GM12864 (cell line): ENCODE measurements at regions not wholly inside any gene's neighbourhood (a gene's known extent, or its start where the extent isn't known, plus 50 kb on each side); places are given as distances from the start of the nearest gene placed in this dataset.

Source experiments
- DNase-seq: peaks from one replicate; pipeline ENCODE4 v3.0.0-alpha.2; 2011; ENCODE audit warnings: low read depth
- H3K4me3 ChIP-seq: 2 replicates; pipeline ENCODE4 v1.5.1; 2011; ENCODE audit warnings: mild to moderate bottlenecking, low read depth, low read length, control low read depth
- TF ChIP-seq, protein P1 (sequence below): IDR thresholded peaks from 2 replicates; pipeline ENCODE4 v1.5.1; 2011; ENCODE audit warnings: low read depth, mild to moderate bottlenecking, moderate library complexity, low read length, control low read depth, inconsistent platforms; ENCODE audit errors: missing control alignments

- no peak overlapping the region for H3K4me3 ChIP-seq
- no peak for DNase-seq
Measured at GRCh38 chr10:52682766-52683165, 89.8 kb downstream of the MBL2 start.

GRCh38 chr10:52683776-52684175 is 88.8 kb downstream of the MBL2 start:
- no peak for DNase-seq
- TF ChIP-seq, protein P1, sequence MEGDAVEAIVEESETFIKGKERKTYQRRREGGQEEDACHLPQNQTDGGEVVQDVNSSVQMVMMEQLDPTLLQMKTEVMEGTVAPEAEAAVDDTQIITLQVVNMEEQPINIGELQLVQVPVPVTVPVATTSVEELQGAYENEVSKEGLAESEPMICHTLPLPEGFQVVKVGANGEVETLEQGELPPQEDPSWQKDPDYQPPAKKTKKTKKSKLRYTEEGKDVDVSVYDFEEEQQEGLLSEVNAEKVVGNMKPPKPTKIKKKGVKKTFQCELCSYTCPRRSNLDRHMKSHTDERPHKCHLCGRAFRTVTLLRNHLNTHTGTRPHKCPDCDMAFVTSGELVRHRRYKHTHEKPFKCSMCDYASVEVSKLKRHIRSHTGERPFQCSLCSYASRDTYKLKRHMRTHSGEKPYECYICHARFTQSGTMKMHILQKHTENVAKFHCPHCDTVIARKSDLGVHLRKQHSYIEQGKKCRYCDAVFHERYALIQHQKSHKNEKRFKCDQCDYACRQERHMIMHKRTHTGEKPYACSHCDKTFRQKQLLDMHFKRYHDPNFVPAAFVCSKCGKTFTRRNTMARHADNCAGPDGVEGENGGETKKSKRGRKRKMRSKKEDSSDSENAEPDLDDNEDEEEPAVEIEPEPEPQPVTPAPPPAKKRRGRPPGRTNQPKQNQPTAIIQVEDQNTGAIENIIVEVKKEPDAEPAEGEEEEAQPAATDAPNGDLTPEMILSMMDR: no peak
- no peak overlapping the region for H3K4me3 ChIP-seq

More at GRCh38 chr10:52682766-52683165, 89.8 kb downstream of the MBL2 start:
- TF ChIP-seq, protein P1: no peak

GRCh38 chr10:52688899-52689298 is 83.7 kb downstream of the MBL2 start:
- H3K4me3 ChIP-seq: no peak overlapping the region
- TF ChIP-seq, protein P1: no peak
- DNase-seq: no peak

DNA sequence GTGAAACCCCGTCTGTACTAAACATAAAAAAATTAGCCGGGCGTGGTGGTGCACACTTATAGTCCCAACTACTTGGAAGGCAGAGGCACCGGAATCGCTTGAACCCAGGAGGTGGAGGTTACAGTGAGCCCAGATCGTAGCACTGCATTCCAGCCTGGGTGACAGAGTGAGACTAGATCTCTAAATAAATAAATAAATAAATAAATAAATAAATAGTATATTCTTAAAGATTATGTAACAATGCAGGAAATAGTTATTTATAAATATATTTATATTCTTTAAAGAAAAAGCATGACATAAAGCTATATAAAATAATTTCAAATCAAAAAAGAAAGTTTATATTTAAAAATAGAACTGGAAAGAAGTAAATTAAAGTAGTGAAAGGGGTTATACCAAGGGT is 76.4 kb downstream of the MBL2 start:
- no peak for DNase-seq
- H3K4me3 ChIP-seq: no peak overlapping the region
- TF ChIP-seq, protein P1: no peak

- DNase-seq: no peak
Measured at GRCh38 chr10:52701647-52702046, 70.9 kb downstream of the MBL2 start.

DNA sequence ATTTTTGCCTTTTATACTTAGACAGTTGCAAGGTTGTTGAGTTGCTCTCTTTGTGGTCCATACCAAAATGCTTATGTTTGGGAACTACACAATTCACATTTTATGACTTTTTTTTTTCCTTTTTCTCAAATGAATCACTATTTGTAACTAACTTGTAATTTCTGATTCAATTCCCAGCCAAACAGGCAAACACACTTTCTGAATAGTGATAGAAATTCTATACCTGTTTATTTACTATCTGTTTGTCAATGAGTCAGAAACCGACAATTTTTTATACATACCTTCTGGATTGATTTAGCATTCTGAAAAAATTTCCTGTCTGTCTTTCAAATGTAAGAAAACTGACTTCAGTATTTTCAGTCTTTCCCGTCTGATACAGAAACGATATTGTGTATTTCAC is 69.1 kb downstream of the MBL2 start:
- no peak for DNase-seq
- TF ChIP-seq, protein P1: no peak
- no peak overlapping the region for H3K4me3 ChIP-seq

More at GRCh38 chr10:52701647-52702046, 70.9 kb downstream of the MBL2 start:
- no peak overlapping the region for H3K4me3 ChIP-seq
- TF ChIP-seq, protein P1: no peak

GRCh38 chr10:52703898-52704297 is 68.7 kb downstream of the MBL2 start:
- TF ChIP-seq, protein P1: no peak
- no peak overlapping the region for H3K4me3 ChIP-seq
- peak; percentile 10 for DNase-seq
